Activated CD4-positive, alpha-beta T cell treated with anti-CD3 and anti-CD28 coated beads for 48 hours (primary cell): ENCODE measurements at regions not wholly inside any gene's neighbourhood (a gene's known extent, or its start where the extent isn't known, plus 50 kb on each side); places are given as distances from the start of the nearest gene placed in this dataset.
"Not testable (repeated sequence)": the region's sequence is repeated elsewhere in the genome, so short reads cannot be mapped to it uniquely, and the experiment has no call there.

Experiments
- DNase-seq: peaks from one replicate; pipeline ENCODE4 v3.0.0-alpha.2; 2020

DNA sequence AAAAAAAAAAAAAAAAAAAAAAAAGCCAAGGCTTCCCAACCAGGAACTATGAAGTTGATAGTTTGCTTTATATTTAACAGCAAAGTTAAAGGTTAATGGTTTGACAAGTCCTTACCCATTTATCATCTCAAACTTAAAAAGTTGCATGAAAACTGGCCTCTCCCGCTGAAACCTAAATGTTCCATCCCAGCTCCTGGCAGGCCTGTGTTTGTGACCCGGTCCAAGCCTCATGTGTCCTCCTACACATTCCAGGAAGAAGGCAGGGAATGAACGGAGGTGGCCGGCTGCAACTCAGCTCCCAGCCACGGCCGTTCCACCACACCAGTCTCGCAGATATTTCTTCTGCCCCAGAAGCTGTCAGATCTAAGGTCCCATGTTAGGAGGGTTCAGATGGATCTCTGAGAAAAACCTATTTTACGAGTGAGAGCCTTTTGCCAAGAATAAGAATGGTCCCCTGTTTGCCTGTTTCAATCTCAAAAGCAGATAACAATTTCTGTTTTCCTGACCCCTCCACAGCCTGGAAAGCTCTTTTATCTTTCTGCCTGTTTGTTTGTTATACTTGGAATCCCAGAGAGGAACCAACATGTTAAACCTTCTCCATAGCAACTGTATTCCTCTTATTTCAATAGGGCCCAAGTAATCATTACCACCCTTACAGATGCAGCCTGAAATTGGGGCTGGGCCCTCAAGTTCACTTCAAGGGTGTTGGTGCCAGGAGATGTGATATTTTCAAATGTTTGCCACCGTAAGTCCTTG, 56.5 kb downstream of the KCTD12 start:
- DNase-seq: no peak

DNA sequence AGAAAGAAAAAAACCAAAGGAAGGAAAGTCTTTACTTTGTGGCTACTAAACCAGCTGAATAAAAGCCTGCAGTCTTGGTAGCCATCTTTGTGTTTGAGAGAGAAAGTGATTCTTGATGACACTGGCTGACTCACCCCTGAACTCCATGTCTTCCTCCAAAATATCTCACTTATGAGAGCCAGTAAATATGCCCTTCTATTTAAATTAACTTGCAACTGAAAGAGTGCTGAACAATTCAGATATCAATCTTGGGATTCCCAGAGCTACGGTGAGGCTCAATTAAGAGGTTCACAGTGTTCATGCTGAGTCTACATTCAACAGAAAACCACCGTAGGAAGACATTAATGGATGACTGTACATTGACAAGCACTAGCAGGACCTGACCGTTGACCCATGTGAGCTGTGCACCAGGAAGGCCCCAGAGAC, 57.9 kb downstream of the KCTD12 start:
- peak; percentile 11 for DNase-seq

DNA sequence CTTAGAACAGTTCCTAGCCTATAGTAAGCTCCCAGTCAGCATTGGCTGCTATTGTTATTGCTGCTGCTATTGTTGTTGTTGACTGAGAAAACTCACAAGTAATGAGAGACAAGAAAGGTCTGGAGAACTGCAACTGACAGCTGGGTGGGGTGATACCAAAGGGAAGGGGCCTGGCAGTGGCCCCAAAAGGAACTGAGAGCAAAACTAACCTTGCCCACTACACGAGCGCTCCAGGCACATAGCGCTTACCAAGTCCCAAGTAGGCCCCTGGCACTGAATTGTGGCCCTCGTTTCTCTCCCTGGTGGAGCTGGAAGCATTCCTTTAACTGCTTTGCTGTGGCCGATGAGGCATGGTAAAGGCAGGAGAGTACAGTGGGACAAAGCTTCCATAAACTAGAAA, 59.7 kb downstream of the KCTD12 start:
- DNase-seq: no peak

DNA sequence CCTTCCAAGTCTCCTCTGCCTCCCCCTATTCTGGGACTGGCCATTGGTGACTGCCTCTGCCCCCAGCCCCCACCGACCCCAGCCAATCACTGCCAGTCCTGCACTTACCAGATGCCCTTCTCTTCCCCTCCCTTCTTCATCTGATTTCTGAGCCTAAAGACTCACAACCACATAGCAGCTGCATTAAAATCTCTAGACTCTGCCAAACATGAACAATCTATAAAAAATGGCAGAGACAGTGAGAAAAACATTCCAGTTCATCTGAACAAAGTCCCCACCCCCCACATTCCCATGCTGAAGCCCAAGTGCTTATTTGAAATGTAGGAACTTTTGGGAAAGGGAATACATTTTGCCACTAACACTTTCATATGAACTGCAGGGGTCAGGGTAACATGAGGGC, 60.8 kb downstream of the KCTD12 start:
- no peak for DNase-seq

DNA sequence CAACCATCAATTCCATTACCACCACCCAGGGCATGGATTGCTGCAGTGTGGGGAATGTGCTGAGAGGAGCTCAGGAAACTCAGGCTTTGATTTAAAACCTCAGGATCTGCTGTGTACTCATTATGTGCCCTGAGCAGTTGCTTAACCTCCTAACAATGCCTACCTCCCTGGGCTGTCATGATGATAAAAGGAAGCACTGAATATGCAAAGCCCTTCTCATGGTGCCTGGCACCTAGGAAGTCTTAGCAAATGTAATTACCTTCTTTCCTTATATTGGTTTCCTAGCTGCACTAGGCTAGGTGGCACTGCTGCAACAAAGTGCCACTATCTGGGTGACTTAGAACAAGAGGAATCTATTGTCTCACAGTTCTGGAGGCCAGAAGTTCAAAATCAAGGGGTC, 62.2 kb downstream of the KCTD12 start:
- DNase-seq: no peak

DNA sequence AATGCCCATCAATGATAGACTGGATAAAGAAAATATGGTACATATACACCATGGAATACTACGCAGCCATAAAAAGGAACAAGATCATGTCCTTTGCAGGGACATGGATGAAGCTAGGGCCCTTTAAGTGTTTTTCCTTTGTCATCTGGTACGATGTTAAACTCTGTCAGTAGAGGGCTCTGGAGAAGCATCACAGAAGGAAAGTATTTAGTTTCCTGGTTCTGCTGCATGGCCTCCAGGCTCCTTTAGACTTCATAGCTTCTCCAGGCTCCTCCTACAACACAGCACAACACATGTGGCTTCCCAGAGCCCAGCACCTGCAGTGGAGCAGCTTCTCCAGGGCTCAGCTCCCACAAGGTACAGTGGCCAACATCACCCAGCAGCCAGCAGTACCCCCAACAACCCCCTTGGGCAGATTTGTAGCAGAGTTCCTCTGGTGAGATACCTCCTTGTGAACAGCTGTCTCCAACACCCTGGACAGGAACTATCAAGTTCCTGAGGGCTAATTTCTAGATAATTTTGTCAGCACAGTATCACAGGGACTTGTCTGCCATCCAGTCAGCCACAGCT, 63.4 kb downstream of the KCTD12 start:
- DNase-seq: no peak

DNA sequence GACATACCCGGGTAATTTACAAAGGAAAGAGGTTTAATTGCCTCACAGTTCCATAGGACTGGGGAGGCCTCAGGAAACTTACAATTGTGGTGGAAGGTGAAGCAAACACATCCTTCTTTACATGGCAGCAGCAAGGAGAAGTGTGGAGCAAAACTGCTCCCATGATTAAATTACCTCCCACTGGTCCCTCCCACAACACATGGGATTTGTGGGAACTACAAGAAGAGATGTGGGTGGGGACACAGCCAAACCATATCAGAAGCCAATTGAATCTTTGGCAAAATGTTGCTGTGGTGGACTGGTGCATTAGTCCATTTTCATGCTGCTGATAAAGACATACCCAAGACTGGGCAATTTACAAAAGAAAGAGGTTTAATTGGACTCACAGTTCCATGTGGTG, 65.0 kb downstream of the KCTD12 start:
- DNase-seq: not testable (repeated sequence)

DNA sequence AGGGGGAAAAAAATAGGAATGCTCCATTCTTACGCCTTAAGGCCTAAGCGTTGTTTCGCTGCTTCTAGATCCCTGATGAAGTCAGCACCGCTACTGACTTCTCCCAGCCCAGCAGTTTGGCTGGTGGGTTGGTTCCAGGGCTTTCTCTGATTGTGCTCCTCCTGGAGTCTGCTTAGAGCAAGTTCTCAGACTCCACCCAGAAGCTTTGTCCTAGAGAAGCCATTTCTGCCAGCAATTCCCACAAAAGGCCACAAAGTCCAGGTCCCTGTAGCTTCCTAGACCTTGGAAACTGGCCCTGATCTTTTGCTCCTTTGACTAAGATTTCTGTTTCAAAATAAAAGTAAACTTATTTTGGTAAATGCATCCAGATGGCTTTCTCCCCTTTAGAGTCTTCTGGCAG, 65.4 kb downstream of the KCTD12 start:
- DNase-seq: no peak

DNA sequence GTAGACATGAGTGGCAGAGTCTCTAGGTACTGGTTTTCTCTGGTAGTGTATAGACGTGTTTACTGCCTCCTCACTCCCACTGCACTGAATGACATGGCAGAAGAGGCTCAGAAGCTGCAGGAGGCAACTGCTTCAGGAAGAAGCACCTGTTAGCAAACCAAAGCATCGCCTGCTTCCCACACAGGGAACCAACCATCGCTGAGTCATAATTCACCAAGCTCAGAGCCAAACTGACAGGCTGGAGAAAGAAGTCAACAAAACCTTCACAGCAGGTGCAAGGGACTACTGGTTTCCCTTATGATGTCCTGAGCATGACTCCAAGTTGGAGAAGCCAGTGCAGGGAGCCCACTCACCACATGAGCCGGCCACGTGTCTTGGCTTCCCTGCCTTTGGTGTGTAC, 69.8 kb downstream of the KCTD12 start:
- DNase-seq: peak; percentile 20

DNA sequence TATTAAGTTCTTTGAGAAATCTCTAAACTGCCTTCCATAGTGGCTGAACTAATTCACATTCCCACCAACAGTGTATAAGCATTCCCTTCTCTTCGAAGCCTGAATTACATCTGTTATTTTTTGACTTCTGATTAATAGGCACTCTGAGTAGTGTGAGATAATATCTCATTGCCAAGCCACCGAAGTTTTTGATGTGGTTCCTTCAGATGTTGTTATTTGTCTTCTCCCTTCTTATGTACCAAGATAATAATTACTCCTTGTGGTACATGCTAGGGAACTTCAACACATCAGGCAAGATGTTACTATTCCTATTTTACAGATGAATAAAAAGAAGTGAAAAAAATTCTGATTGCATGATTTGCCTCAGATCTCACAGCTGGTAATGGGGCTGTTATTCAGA, 70.9 kb downstream of the KCTD12 start:
- no peak for DNase-seq

DNA sequence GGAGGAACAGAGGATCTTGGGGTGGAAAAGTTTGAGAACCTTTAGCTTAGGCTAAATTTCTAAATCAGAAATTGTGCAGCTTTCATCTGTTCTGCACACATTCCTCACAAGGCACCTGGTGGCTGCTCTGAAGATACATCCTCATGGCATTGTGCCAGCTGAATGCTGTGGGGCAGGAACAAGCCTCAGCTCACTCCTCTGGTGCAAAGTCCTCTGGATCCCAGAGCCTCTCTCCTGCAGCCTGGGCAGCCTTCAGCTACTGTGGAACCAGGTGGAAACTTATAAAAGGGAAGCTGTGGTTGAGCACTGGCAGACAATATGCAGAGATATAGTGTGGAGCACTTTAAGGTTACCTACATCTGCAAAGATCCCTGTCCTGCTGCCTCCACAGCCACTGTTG, 72.3 kb downstream of the KCTD12 start:
- DNase-seq: no peak

DNA sequence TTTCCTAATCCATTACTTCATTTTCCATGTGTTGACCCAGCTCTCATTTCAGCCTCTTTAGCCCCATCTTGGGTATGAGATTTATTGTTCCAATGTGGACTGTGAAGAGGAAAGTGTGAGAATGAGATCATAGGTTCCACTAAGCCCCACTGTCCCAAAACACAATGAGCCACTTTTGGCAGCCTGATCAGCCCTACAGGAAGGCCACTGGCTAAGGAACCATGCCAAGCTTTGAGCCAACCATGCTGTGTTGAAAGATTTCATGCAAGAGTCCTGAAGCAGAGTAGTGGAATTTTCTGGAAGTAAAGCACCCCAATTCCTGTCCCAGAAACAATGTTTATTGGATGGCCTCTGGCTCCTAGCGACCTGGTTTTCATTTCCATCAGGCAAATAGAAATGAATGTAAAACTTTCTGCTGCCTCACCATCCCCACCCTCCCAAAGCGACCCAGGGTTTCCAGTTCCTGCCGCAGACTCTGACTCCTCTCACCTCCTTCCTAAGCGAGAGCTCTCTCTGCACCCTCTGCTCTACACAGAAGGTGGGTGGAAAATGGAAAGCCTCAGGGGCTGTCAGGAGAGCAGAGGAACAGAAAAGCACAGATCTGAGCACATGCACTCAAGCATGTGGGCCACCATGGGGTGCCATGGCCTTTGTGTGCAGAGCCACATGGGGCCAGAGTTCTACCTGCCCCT, 73.1 kb downstream of the KCTD12 start:
- DNase-seq: no peak

DNA sequence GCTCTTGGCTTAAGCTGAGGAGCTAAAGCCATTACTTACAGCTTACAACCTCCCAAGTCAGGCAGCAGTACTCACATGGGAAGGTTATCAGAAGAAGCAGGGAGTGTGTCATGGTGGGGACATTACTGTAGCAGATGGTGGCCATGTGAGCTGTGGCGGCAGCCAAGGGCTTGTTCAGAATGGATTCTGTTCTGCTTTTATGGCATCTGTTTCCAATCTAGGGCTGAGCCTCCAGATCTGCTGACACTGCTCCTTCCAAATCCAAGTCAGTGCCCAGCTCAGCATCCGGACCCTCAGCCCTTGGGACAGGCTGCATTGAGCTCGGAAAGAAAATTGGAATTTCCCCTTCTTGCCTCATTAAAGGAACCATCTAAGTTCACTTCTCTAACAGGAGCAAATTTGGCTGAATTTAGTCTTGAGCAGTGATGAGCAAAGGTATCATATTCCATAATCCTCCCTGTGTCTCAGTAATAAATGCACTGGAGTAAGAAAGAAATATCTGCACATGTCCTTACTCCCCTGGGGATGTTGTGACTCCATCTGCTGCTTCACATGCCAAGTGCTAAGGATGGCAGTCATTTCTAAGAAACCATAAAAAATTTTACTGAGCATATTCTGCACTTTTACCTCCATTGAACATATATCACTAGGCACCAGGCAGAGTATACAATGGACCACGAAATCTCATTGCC, 73.9 kb downstream of the KCTD12 start:
- no peak for DNase-seq

DNA sequence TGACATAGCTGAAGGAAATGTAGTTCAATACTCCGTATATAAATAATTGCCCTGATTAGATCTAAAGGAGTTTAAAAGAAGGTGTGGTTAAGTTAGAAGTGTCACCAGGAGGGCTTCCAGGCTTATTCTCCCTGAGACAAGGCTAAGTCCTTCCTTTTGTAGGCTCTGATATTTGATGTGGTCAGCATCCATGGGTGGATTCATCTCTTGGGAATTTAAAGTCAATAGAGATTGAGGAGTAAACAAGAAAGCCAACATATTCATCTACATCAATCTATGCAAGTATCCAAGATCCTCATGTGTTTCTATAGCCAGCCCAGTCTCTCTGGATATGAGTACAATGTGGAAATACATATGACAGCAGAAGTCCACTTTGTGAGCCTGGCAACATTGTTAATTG, 76.8 kb downstream of the KCTD12 start:
- no peak for DNase-seq

DNA sequence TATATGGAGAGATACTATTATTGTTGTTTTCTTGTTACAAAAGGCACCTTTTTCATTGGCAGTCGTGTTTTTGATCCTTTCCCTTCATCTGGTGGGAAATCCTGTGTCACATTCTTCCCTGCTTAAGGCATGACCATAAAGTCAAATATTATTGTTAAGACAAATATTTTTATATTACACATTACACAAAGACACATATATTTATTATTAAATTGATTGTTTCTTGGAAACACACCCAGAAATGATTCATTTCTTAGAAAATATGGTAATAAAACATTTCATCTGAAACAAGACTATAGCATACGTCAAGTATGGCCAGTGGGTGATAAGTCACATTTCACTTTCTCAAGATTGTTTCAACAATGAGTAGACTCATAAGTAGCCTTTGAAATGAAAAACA, 77.3 kb downstream of the KCTD12 start:
- DNase-seq: no peak

DNA sequence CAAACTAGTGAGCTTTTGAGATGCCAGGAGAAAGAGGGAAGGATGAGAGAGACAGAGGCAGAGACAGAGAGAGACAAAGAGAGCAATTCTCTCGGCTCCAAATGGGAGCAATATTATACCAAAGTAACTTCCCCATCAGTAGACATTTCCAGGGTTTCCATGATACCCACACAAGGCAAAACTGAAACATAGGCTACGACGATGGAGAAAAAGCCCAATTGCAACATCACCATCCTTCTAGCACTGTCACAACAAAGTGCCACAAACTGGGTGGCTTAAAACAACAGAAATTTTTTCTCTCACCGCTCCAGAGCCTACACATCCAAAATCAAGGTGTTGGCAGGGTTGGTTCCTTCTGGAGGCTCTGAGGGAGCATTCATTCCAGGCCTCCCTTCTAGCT, 81.4 kb downstream of the KCTD12 start:
- DNase-seq: no peak

DNA sequence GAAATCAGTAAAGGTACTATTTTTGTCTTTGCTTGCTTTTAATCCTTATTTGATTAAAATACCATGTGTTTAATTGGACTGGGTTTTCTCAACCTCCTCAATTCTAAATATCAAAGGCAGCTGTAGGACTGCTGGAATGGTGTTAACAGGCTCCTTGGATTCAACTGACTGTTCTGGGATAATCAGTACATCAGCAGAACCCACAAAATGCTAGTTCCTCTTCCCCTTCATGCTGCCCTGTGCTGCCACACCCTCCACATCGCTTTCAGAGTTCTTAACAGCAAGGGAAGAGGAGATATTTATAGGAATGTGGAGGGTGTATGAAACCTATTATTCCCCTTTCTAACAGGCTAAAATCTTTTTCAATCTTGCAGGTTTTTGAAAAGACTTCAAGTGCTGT, 82.4 kb downstream of the KCTD12 start:
- no peak for DNase-seq

DNA sequence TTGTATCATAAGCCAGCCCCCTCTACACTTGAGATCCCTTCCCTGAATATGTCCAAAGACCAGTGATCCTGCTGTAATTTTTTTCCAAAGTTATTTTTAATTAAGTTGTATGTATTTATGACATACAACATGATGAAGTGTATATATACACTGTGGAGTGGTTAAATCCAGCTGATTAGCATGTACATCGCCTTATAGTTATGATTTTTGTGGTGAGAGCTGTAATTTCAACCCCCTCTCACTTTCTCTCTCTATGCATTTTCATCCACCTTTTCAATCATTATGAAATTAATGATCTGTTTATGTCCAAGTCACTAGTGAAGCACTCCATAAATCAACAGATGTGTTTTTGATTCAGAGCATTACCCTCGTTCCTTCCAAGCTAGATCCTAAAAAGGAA, 85.3 kb downstream of the KCTD12 start:
- DNase-seq: no peak

DNA sequence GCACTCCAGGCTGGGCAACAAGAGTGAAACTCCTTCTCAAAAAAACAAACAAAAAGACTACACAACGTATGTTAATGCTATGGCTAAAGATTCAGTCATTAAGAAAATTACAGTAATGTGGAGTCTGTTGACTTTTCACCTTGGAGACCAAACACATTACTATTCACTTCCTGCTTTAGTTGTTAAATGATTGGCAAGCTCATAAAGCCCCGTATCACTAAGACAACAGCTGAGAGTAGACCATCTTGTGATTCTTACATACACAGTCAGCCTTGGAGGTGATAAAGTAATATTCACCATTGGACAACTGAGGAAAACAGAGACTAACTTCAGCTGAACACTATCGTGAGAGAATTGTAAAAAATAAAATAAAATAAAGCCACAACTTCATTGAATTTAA, 86.5 kb downstream of the KCTD12 start:
- no peak for DNase-seq

DNA sequence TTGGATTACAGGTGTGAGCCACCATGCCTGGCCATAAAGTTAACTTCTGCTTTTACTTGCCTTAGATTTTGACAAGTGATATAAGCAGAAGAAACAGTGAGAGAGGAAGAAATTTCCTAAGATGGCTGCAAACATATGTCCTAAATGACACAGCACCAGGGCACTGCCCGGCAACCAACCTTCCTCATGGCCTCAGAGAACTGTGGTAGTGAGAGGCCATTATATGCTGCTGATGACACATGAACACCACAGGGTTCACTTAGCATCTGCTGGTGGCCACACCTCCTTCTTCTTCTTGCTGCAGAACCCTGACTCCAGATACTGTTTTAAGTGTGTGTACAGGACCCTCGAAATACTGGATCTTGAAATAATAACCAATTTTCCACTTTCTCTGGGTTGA, 88.2 kb downstream of the KCTD12 start:
- no peak for DNase-seq

DNA sequence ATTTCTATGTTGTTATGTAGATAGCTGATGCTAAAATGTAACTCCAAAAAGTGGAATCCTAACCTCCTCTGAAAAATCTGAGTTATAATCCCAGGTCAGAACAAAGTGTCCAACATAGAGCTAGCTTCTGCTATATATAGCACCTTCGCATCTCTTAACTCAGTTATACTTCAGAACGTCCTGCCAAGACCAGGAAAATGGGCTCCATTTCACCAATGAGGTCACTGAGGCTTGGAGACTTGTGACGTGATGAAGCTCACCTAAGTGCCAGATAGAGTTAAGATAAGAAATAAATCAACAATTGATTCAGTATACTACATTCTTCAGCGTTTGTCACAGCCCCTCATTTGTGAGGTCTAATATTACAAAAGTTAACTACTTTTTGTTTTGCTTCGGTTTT, 88.8 kb downstream of the KCTD12 start:
- no peak for DNase-seq

DNA sequence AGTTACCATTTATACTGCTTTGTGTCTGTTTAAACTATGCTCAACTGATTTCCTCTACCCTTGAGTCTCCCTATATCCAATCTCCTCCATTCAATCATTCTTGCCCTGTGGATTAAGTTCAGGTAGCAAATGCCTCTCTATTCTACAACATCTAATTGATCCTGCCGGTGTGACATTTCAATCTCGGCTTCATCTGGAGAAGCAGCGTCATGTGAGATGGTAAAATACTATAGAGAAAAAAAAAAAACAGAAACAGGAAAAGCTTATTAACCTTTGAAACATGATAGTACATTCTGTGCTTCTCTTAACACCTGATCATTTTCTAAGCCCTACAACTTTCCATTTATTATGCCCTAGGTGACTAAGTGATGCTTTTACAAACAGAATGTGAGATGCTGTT, 89.4 kb downstream of the KCTD12 start:
- no peak for DNase-seq

DNA sequence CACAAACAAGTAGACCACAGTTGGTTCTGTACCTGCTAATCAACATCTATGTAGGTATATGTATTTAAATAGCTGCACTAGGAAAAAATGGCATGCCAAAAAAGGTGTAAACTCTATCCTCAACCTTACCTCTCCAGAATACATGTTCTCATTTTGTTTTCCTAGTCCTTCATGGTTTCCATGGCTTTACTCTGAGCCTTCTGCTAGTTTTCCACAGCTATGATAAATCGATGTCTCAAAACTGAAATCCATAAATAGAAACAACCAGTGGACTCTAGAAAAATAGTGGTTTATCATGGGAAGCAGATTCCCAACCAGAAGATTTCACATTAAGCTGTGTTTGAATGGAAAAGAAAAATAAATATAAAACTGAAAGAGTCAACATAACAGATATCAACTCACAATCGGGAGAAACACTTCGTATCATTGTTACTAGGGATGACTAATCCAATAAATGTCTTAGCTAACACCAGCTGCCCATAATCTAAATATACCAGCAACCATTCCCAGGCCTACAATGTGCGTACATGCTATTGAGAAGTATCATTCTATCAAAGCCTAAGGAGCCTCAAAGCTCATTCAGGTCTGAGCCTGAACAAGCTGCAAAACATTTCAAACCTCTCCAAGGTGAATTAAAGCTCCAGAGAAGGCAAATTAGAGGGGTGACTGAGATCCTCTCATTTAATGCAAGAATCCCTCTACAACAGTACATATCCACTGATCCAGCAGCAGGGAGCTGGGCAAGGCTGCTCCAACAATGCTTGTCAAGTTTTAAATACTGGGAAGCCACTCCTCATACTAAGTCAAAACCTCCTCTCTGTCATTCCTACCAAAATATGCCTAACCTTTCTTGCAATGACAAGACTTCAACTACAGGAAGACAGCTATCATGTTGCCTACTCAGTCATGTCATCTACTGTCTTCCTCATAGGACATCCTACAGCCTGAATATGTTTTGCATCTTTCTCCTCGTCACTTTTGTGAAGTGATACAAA, 90.2 kb downstream of the KCTD12 start:
- no peak for DNase-seq
